Peyer's patch (tissue), 4 donors: ENCODE measurements at regions not wholly inside any gene's neighbourhood (a gene's known extent, or its start where the extent isn't known, plus 50 kb on each side); places are given as distances from the start of the nearest gene placed in this dataset.

Source experiments
- POLR2A ChIP-seq, 2 donors: fragments of 450-650 bp; IDR thresholded peaks; one replicate each; pipeline ENCODE4 v1.5.1; 2017; ENCODE audit warnings: antibody characterized with exemption in 2 of 2, mild to moderate bottlenecking in 2 of 2, moderate library complexity in 2 of 2
- TF ChIP-seq, protein P1 (sequence below), 6 experiments: fragments of 450-650 bp in 4 of 6; fragments of 200-600 bp in 2 of 6; sonication (generic) in 1 of 6; IDR thresholded peaks; one replicate each; pipeline ENCODE4 v1.5.1; 2017 to 2019; ENCODE audit warnings: antibody characterized with exemption in 6 of 6, mild to moderate bottlenecking in 3 of 6, moderate library complexity in 1 of 6

DNA sequence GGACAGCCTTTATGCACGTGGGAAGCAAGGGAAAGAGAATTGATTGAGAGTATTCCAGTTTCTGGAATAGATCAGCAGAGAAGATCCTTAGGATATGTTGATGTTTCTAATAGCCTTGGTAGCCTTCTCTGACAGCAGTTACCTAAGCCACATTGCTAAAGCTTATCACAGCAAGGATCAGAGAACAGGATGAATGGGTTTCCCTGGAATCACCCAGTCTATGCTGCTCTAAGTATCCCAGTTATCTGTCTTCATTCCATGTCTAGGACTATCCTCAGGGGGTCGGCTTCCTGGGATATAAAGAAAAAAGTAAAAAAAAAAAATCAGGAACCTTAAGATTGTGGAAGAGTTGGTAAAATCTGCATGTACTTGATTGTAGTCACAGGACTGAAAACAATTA lies 352.0 kb upstream of the AKR1E2 start:
- TF ChIP-seq, protein P1, sequence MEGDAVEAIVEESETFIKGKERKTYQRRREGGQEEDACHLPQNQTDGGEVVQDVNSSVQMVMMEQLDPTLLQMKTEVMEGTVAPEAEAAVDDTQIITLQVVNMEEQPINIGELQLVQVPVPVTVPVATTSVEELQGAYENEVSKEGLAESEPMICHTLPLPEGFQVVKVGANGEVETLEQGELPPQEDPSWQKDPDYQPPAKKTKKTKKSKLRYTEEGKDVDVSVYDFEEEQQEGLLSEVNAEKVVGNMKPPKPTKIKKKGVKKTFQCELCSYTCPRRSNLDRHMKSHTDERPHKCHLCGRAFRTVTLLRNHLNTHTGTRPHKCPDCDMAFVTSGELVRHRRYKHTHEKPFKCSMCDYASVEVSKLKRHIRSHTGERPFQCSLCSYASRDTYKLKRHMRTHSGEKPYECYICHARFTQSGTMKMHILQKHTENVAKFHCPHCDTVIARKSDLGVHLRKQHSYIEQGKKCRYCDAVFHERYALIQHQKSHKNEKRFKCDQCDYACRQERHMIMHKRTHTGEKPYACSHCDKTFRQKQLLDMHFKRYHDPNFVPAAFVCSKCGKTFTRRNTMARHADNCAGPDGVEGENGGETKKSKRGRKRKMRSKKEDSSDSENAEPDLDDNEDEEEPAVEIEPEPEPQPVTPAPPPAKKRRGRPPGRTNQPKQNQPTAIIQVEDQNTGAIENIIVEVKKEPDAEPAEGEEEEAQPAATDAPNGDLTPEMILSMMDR (IDR thresholded peaks at IDR 0.05): no peak
- no peak for TF ChIP-seq POLR2A (IDR thresholded peaks at IDR 0.05)
